ENCODE measurements at regions not wholly inside any gene's neighbourhood (a gene's known extent, or its start where the extent isn't known, plus 50 kb on each side); places are given as distances from the start of the nearest gene placed in this dataset.
A peak's percentile ranks its signal among the peaks of the same experiment; 100 is the strongest.

GRCh38 chr11:29432719-29433325 is 584.0 kb downstream of the KCNA4 start:
- intact Hi-C loops (cut with DNase I): no loop called here
- DNase-seq (ENCODE audit: low spot score): no peak

- no peak for DNase-seq (ENCODE audit: low spot score)
- intact Hi-C loops (cut with DNase I): no loop called here
Measured at GRCh38 chr11:29405305-29405704, 611.5 kb downstream of the KCNA4 start.

- intact Hi-C loops (cut with DNase I): no loop called here
- no peak for DNase-seq (ENCODE audit: low spot score)
Measured at GRCh38 chr11:29395555-29396072, 621.2 kb downstream of the KCNA4 start.

DNA sequence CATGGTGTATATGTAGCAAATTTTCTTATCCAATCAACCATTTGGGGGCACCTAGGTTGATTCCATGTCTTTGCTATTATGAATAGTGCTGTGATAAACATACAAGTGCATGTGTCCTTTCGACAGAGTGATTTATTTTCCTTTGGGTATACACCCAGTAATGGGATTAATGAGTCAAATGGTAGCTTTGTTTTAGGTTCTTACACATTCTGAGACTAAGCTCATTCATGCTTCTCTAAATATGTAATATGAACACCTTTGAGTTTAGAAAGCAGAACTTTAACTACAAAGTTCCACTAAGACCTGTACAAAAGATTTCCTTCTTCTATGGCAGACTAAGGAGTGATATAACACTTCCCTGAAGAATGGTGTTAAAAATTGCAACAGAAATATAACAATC is 627.0 kb downstream of the KCNA4 start:
- intact Hi-C loops (cut with DNase I): no loop called here
- DNase-seq (ENCODE audit: low spot score): no peak

GRCh38 chr11:29373725-29374124 is 643.1 kb downstream of the KCNA4 start:
- intact Hi-C loops (cut with DNase I): loop anchor here in 1 of 2 donors (5.0 kb wide), 1 partner anchor 601 kb away; no protein-coding TSS in a partner anchor
- no peak for DNase-seq (ENCODE audit: low spot score)

GRCh38 chr11:29368126-29368525 is 648.7 kb downstream of the KCNA4 start:
- DNase-seq (ENCODE audit: low spot score): no peak
- intact Hi-C loops (cut with DNase I): no loop called here

- intact Hi-C loops (cut with DNase I): no loop called here
- DNase-seq (ENCODE audit: low spot score): no peak
Measured at GRCh38 chr11:29364006-29364405, 652.8 kb downstream of the KCNA4 start.

- no peak for DNase-seq (ENCODE audit: low spot score)
- intact Hi-C loops (cut with DNase I): no loop called here
Measured at GRCh38 chr11:29361369-29361768, 655.5 kb downstream of the KCNA4 start.

GRCh38 chr11:29353833-29354232 is 663.0 kb downstream of the KCNA4 start:
- intact Hi-C loops (cut with DNase I): no loop called here
- DNase-seq (ENCODE audit: low spot score): no peak

DNA sequence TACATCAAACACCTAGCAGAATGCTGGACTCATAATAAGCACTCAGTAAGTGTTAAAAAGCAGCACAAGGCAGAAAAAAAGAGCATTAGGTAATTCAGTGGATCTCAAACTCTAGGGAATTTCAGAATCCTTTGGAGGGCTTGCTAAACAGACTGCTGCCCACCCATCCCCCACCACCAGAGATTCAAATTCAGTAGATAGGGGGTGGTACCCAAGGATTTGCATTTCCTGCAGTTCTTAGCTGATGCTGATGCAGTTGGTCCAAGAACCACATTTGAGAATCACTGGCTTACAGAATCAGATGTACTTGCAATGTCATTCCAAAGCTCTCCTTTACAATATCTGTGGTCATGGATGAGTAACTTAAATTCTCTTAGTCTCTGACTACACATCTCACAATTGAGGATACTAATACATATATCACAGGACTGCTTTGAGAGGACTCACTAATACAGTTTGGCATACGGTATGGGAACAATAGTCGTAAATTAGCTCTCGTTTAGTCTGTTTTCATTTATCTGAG is 664.5 kb downstream of the KCNA4 start:
- DNase-seq (ENCODE audit: low spot score): no peak
- intact Hi-C loops (cut with DNase I): no loop called here

DNA sequence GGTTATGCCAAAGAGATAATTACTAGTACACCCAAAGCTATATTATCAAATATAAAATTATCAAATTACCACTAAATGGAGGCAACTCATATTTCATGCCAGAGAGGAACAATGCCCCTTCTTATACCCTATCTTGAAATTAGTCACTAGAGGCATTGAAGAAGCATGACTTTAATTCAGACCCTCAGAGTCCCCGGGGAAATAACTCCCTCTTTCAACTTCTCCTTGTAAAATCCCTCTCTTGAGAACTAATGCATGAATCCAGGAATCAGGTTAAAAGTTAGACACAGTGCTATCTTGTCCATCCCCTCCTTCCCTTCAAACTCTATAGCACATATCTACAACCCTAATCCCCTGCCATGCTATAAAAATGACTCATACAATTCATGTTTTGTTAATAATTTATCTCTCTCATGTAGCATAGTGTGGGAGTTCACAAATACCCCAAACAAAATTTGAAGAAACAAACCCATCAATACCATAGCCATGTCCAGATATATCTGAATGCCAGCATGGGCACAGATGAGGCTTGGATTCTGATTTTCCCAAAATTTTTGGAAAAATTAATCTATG is 665.4 kb downstream of the KCNA4 start:
- intact Hi-C loops (cut with DNase I): no loop called here
- no peak for DNase-seq (ENCODE audit: low spot score)

DNA sequence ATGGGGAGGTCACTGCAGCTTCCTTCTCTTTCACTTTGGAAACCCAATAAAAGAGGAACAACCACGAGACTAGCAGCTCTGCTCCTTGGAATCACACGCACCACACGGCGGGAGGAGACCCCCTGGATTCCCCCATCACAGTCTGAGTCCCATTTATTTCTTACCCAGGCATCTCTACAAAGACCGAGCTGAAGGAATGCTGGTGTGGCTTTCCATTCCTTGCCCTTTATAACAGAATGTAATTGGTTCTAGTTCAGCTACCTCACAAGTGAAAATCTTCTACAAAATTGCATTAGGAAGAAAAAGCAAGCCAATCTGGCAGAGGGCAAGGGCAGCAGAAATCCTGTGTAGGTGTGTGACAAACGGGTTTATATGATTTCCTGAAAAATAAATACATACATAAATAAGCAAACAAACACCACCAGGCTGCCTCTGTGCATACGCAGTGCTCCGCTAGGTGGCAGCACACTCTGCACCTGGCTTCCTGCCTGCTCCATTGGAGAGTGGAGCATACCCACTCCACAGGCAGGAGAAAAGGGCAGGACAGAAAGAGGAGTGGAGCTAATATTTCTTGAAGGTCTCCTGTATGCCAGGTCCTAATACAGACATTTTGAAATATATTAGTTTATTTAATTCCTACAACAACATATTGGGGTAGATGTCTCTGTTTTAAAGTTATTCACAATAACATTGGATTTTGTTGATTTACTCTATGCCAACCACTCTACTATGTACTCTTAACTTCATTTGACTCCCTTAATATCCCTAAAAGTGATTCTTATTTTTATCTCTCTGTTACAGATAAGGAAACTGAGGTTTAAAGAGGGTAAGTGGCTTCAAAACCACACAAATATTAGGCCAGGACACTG is 673.1 kb downstream of the KCNA4 start:
- DNase-seq (ENCODE audit: low spot score): peak; percentile 81
- intact Hi-C loops (cut with DNase I): no loop called here

- intact Hi-C loops (cut with DNase I): no loop called here
Measured at GRCh38 chr11:29336727-29337575, 679.9 kb downstream of the KCNA4 start.

DNA sequence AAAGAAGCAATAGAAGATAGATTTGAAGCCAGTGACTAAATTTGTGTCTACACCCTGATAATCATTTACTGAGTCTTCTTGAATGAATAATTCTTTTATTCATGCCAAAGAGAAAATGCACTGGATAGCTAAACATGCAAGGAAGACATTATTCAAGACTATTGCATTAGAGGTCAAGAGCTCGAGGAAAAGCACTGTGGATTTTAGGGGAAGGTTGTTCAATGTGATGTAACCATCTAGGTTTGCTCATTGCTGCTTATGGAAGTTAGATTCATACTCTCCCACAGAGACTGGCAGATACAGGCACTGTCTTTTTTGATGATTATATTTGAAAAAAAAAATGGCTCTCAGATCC is 682.1 kb downstream of the KCNA4 start:
- intact Hi-C loops (cut with DNase I): no loop called here
- DNase-seq (ENCODE audit: low spot score): no peak

More at GRCh38 chr11:29336727-29337575, 679.9 kb downstream of the KCNA4 start:
- no peak for DNase-seq (ENCODE audit: low spot score)

- intact Hi-C loops (cut with DNase I): no loop called here
- no peak for DNase-seq (ENCODE audit: low spot score)
Measured at GRCh38 chr11:29333993-29334775, 682.6 kb downstream of the KCNA4 start.

DNA sequence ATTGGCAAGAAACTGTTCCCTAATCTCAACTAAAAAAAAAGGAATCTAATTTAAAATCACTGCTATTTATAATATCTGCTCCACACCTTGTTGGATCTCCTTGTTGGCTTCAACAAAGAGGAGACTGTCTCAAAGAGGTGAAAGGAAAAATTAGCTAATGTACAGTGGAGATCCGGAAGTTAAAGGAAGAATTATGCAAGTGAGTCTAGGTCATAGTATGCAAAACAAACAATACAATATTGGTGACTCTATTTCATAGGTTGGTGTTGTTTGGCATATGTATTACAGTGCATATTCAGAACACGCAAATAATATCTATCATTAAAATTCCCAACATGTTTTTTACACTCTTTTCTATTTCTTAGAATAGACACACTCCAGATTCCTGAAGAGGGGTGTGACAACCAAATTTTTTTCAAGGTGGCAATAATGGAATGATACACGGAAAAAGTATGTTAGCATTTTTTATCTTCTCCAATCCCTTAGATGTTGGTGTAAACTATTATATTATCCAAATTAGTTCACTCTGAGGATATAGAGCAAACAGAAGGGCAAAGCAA is 685.3 kb downstream of the KCNA4 start:
- DNase-seq (ENCODE audit: low spot score): no peak
- intact Hi-C loops (cut with DNase I): no loop called here

DNA sequence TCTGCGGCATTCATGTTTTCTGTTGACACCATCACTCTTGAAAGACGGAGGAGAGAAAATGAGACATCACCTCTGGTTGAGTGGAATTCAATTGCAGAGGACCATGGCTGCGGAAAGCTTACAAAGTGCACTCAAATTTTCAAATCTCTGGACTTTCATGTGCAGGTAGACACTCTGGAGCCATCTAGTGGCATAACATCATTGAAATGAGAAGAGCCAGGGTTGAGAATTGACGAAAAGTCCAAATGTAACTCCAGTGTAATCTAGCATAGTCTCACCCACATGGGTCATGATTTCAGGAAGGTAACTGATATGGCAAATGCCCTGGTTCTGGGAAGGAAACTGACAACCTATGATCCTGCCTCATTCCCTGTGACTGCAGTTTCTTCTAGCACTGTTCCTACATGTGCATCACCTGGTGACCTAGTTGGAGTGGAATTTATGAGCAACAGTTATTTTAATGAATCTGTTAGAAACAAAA is 687.8 kb downstream of the KCNA4 start:
- intact Hi-C loops (cut with DNase I): no loop called here
- no peak for DNase-seq (ENCODE audit: low spot score)

- intact Hi-C loops (cut with DNase I): no loop called here
- DNase-seq (ENCODE audit: low spot score): no peak
Measured at GRCh38 chr11:29327891-29328290, 688.9 kb downstream of the KCNA4 start.

All from posterior vena cava (tissue), 2 donors.